GM12878 (cell line): ENCODE measurements at regions not wholly inside any gene's neighbourhood (a gene's known extent, or its start where the extent isn't known, plus 50 kb on each side); places are given as distances from the start of the nearest gene placed in this dataset.

Source experiments
- ATAC-seq: fragments of 200-7000 bp; cut with Tn5 transposase; 3 replicates; pipeline ENCODE4 v1.9.1; 2020; ENCODE audit warnings: mild to moderate bottlenecking, moderate library complexity
- BruUV-seq: library from RNA; stranded (reverse); fragments of 400-500 nt; replicated peaks from 2 replicates; lab custom pipeline; 2021; lab: Mats Ljungman, UMichigan
- CTCF ChIA-PET: fragments of 300-600 bp; sonication (Branson Sonifier 250); formaldehyde crosslinking; extraction: SDS; loops from one replicate; lab custom pipeline; 2021; ENCODE audit warnings: inconsistent platforms; lab: Yijun Ruan, JAX
- POLR2A ChIA-PET: fragments of 350-600 bp; formaldehyde crosslinking; extraction: SDS; loops from one replicate; lab custom pipeline; 2021; ENCODE audit warnings: inconsistent platforms; lab: Charles Lee
- RAD21 ChIA-PET: fragments of 300-600 bp; sonication (Branson Sonifier 250); formaldehyde crosslinking; loops from one replicate; lab custom pipeline; 2023; ENCODE audit warnings: antibody characterized with exemption; ENCODE audit not compliant: unreplicated experiment; lab: Charles Lee
- SMC1A ChIA-PET: fragments of 300-600 bp; sonication (Branson Sonifier 250); formaldehyde crosslinking; loops from one replicate; lab custom pipeline; 2023; ENCODE audit not compliant: unreplicated experiment, uncharacterized antibody; lab: Charles Lee
- DNase-seq: peaks from one replicate; pipeline ENCODE4 v3.0.0-alpha.2; 2011; ENCODE audit warnings: low read depth, low spot score
- FAIRE-seq: peaks from 3 replicates; lab custom pipeline; 2011; peaks lifted over from hg19 to GRCh38; lab: Jason Lieb, UNC
- H2AFZ ChIP-seq: 2 replicates; pipeline ENCODE4 v1.6.0; 2011; ENCODE audit warnings: low read depth, low read length, control low read depth; ENCODE audit not compliant: control insufficient read depth
- H3K27ac ChIP-seq: 2 replicates; pipeline ENCODE4 v1.5.1; 2011; ENCODE audit warnings: control low read depth; ENCODE audit not compliant: control insufficient read depth, insufficient read depth
- H3K27me3 ChIP-seq, 2 experiments: replicated peaks in 1 of 2; 2 replicates each; pipeline versions ENCODE4 v1.6.0 to v1.6.1; 2011; ENCODE audit warnings: low read length in 1 of 2; ENCODE audit not compliant: control insufficient read depth in 2 of 2, insufficient read depth in 2 of 2
- H3K36me3 ChIP-seq, 2 experiments: 2 replicates each; pipeline ENCODE4 v1.5.1; 2011; ENCODE audit warnings: low read length in 1 of 2; ENCODE audit not compliant: control insufficient read depth in 2 of 2, insufficient read depth in 2 of 2
- H3K4me1 ChIP-seq: 2 replicates; pipeline ENCODE4 v1.6.1; 2011; ENCODE audit warnings: mild to moderate bottlenecking, low read length, moderate library complexity, mixed read lengths; ENCODE audit not compliant: control insufficient read depth, insufficient read depth
- H3K4me2 ChIP-seq: 2 replicates; pipeline ENCODE4 v1.6.0; 2011; ENCODE audit warnings: control low read depth; ENCODE audit not compliant: control insufficient read depth, insufficient read depth
- H3K4me3 ChIP-seq: fragments of 200-600 bp; sonication (generic); 2 replicates; pipeline ENCODE4 v1.5.1; 2016
- H3K79me2 ChIP-seq: 2 replicates; pipeline ENCODE4 v1.6.0; 2011; ENCODE audit warnings: low read length; ENCODE audit not compliant: control insufficient read depth, insufficient read depth
- H3K9ac ChIP-seq: 2 replicates; pipeline ENCODE4 v1.8.0; 2011; ENCODE audit warnings: low read length, control low read depth, mixed read lengths; ENCODE audit not compliant: control insufficient read depth, insufficient read depth
- H3K9me3 ChIP-seq: replicated peaks from 3 replicates; pipeline ENCODE4 v1.5.1; 2011; ENCODE audit warnings: mild to moderate bottlenecking, low read length; ENCODE audit not compliant: control insufficient read depth, insufficient read depth
- H4K20me1 ChIP-seq: 2 replicates; pipeline ENCODE4 v1.6.0; 2011; ENCODE audit not compliant: control insufficient read depth, insufficient read depth
- ATF2 ChIP-seq: IDR thresholded peaks from 2 replicates; pipeline ENCODE4 v1.6.1; 2012; ENCODE audit warnings: low read length, inconsistent platforms
- ATF7 ChIP-seq: fragments of 450-650 bp; IDR thresholded peaks from 2 replicates; pipeline ENCODE4 v1.6.1; 2016; ENCODE audit warnings: low read depth, mild to moderate bottlenecking
- BCL11A ChIP-seq: IDR thresholded peaks from 2 replicates; pipeline ENCODE4 v1.6.1; 2011; ENCODE audit warnings: low read depth, low read length
- BCL3 ChIP-seq: IDR thresholded peaks from 2 replicates; pipeline ENCODE4 v1.6.1; 2011; ENCODE audit warnings: borderline replicate concordance, low read depth, mild to moderate bottlenecking, moderate library complexity, low read length; ENCODE audit not compliant: insufficient read depth, poor library complexity, severe bottlenecking
- BMI1 ChIP-seq: fragments of 450-650 bp; IDR thresholded peaks from 2 replicates; pipeline ENCODE4 v1.6.1; 2016; ENCODE audit warnings: mild to moderate bottlenecking, moderate library complexity, borderline replicate concordance
- CREM ChIP-seq: IDR thresholded peaks from 2 replicates; pipeline ENCODE4 v1.6.1; 2014; ENCODE audit warnings: antibody characterized with exemption, low read depth
- ETV6 ChIP-seq, 2 experiments: fragments of 450-650 bp in 1 of 2; IDR thresholded peaks in 1 of 2; conservative IDR thresholded peaks in 1 of 2; 2 replicates each; pipeline ENCODE4 v1.6.1; 2014; ENCODE audit warnings: antibody characterized with exemption in 1 of 2, borderline replicate concordance in 1 of 2, low read depth in 1 of 2, mild to moderate bottlenecking in 1 of 2, moderate library complexity in 1 of 2
- FOXK2 ChIP-seq: fragments of 450-650 bp; IDR thresholded peaks from 2 replicates; pipeline ENCODE4 v1.6.1; 2017; ENCODE audit warnings: mild to moderate bottlenecking, moderate library complexity
- GABPA ChIP-seq: IDR thresholded peaks from 2 replicates; pipeline ENCODE4 v1.6.1; 2014; ENCODE audit warnings: antibody characterized with exemption, low read depth, mild to moderate bottlenecking, inconsistent platforms
- MAX ChIP-seq: IDR thresholded peaks from 2 replicates; pipeline ENCODE4 v1.6.1; 2012; ENCODE audit warnings: low read depth, low read length, improper control_type of control experiment
- MTA3 ChIP-seq: IDR thresholded peaks from 2 replicates; pipeline ENCODE4 v1.6.1; 2012; ENCODE audit warnings: low read length, inconsistent platforms, borderline replicate concordance
- NR2C2 ChIP-seq: IDR thresholded peaks from 2 replicates; pipeline ENCODE4 v1.6.1; 2011; ENCODE audit warnings: borderline replicate concordance, low read depth; ENCODE audit not compliant: control insufficient read depth, insufficient read length
- PBX3 ChIP-seq: IDR thresholded peaks from 2 replicates; pipeline ENCODE4 v1.6.1; 2011; ENCODE audit warnings: mild to moderate bottlenecking, low read depth, low read length, moderate library complexity; ENCODE audit not compliant: insufficient replicate concordance
- SREBF1 ChIP-seq: IDR thresholded peaks from 2 replicates; pipeline ENCODE4 v1.6.1; 2012; ENCODE audit warnings: mild to moderate bottlenecking, low read length
- SREBF2 ChIP-seq: IDR thresholded peaks from 2 replicates; pipeline ENCODE4 v1.6.1; 2012; ENCODE audit warnings: mild to moderate bottlenecking, low read length
- SUZ12 ChIP-seq: fragments of 200-600 bp; sonication (generic); IDR thresholded peaks from one replicate; pipeline ENCODE4 v1.6.1; 2018; ENCODE audit warnings: antibody characterized with exemption, mild to moderate bottlenecking; ENCODE audit not compliant: unreplicated experiment
- USF2 ChIP-seq: IDR thresholded peaks from 2 replicates; pipeline ENCODE4 v1.6.1; 2011; ENCODE audit warnings: low read depth, low read length, improper control_type of control experiment, borderline replicate concordance
- ZNF274 ChIP-seq: IDR thresholded peaks from one replicate; pipeline ENCODE4 v1.8.0; 2011; ENCODE audit not compliant: insufficient read length, insufficient read depth
- ZNF384 ChIP-seq: IDR thresholded peaks from 2 replicates; pipeline ENCODE4 v1.6.1; 2012; ENCODE audit warnings: low read depth, mild to moderate bottlenecking, low read length, improper control_type of control experiment, borderline replicate concordance
- WGBS: methylation state at CpG from one replicate; pipeline ENCODE4 v1.1.6; 2016; ENCODE audit warnings: low lambda C conversion rate; ENCODE audit not compliant: insufficient replicate concordance, insufficient coverage; ENCODE audit errors: missing lambda C conversion rate; 5-methylcytosine and 5-hydroxymethylcytosine counted together
- in situ Hi-C: fragments of 300-500 bp; cut with MboI; formaldehyde crosslinking; loops from 9 replicates; pipeline ENCODE4 v1.14.3; 2018; ENCODE audit warnings: mixed read lengths
- intact Hi-C: fragments of 100-400 bp; cut with micrococcal nuclease; formaldehyde crosslinking; loops from one replicate; pipeline ENCODE4 v1.14.2; 2022; ENCODE audit not compliant: unreplicated experiment

GRCh38 chr2:150859162-150859561 lies 371.7 kb upstream of the RND3 start:
- H3K36me3 ChIP-seq, result no peaks in the 10 kb centered on the region
- no peak overlapping the region for H3K27ac ChIP-seq
- in situ Hi-C loops (no loop called here), intact Hi-C loops (no loop called here)
- no peak overlapping the region for H2AFZ ChIP-seq
- ATAC-seq (no peak), FAIRE-seq (no peak), DNase-seq (no peak)
- no peaks in the 10 kb centered on the region for H3K9me3 ChIP-seq
- no peaks in the 10 kb centered on the region for H4K20me1 ChIP-seq
- no peak overlapping the region for H3K4me3 ChIP-seq
- 55% methylated on average over 1 of the region's 1 CpG for WGBS
- no TSS peak for BruUV-seq
- H3K4me2 ChIP-seq, result no peak overlapping the region
- no peaks in the 10 kb centered on the region for H3K79me2 ChIP-seq
- ChIA-PET SMC1A (no interaction called here), POLR2A (no interaction called here), CTCF (no interaction called here), RAD21 (no interaction called here)
- H3K27me3 ChIP-seq, result no peaks in the 10 kb centered on the region
- no peak overlapping the region for H3K9ac ChIP-seq
- H3K4me1 ChIP-seq, result no peaks in the 10 kb centered on the region
- TF ChIP-seq PBX3 (no peak), FOXK2 (no peak), CREM (no peak), SREBF2 (no peak), BCL11A (no peak), ETV6 (conservative IDR thresholded peaks at IDR 0.05 in 1 of 2, IDR thresholded peaks at IDR 0.05 in 1 of 2; ENCODE audit: borderline replicate concordance in 1 of 2, low read depth in 1 of 2) (no peak), ZNF274 (no peak), ATF2 (no peak), GABPA (no peak), MAX (no peak), ATF7 (no peak), MTA3 (no peak), ZNF384 (no peak), NR2C2 (no peak), BCL3 (no peak), SREBF1 (no peak), USF2 (no peak), BMI1 (no peak), SUZ12 (no peak)
